Myocyte (in vitro differentiated cells): ENCODE measurements at regions not wholly inside any gene's neighbourhood (a gene's known extent, or its start where the extent isn't known, plus 50 kb on each side); places are given as distances from the start of the nearest gene placed in this dataset.

Experiments
- DNase-seq: peaks from one replicate; pipeline ENCODE4 v3.0.0-alpha.2; 2012; ENCODE audit warnings: low read depth

GRCh38 chr7:156074084-156074483, 261.8 kb upstream of the SHH start:
- no peak for DNase-seq

- DNase-seq = no peak
These were observed 261.2 kb upstream of the SHH start for GRCh38 chr7:156073366-156074052.

GRCh38 chr7:156071612-156072011, 259.3 kb upstream of the SHH start:
- DNase-seq = no peak

GRCh38 chr7:156069891-156070290, 257.6 kb upstream of the SHH start:
- DNase-seq = no peak

- DNase-seq = no peak
These were observed 254.9 kb upstream of the SHH start for GRCh38 chr7:156067156-156067555.

GRCh38 chr7:156065400-156065799, 253.1 kb upstream of the SHH start:
- no peak for DNase-seq

- peak; percentile 1 for DNase-seq
These were observed 252.7 kb upstream of the SHH start for GRCh38 chr7:156064971-156065386.

GRCh38 chr7:156063241-156063810, 251.1 kb upstream of the SHH start:
- no peak for DNase-seq

- no peak for DNase-seq
These were observed 250.0 kb upstream of the SHH start for GRCh38 chr7:156062286-156062685.

GRCh38 chr7:156061689-156062255, 249.5 kb upstream of the SHH start:
- DNase-seq = no peak

GRCh38 chr7:156060925-156061324, 248.7 kb upstream of the SHH start:
- no peak for DNase-seq

GRCh38 chr7:156059369-156059768, 247.1 kb upstream of the SHH start:
- no peak for DNase-seq

- no peak for DNase-seq
These were observed 246.0 kb upstream of the SHH start for GRCh38 chr7:156058248-156058647.

- no peak for DNase-seq
These were observed 244.3 kb upstream of the SHH start for GRCh38 chr7:156056534-156056933.

- DNase-seq = no peak
These were observed 243.1 kb upstream of the SHH start for GRCh38 chr7:156055206-156055822.

- DNase-seq = no peak
These were observed 239.6 kb upstream of the SHH start for GRCh38 chr7:156051884-156052283.

- DNase-seq = no peak
These were observed 238.6 kb upstream of the SHH start for GRCh38 chr7:156050636-156051569.

GRCh38 chr7:156049366-156049765, 237.1 kb upstream of the SHH start:
- DNase-seq = no peak

GRCh38 chr7:156046031-156046560, 233.8 kb upstream of the SHH start:
- no peak for DNase-seq

- no peak for DNase-seq
These were observed 231.3 kb upstream of the SHH start for GRCh38 chr7:156043416-156044178.
